Fibroblast of skin of right quadriceps (primary cell): ENCODE measurements at regions not wholly inside any gene's neighbourhood (a gene's known extent, or its start where the extent isn't known, plus 50 kb on each side); places are given as distances from the start of the nearest gene placed in this dataset.

Experiments used
- DNase-seq: peaks from one replicate; pipeline ENCODE4 v3.0.0-alpha.2; 2013

GRCh38 chr9:103649086-103649485 lies 445.0 kb upstream of the SMC2 start:
- no peak for DNase-seq

DNA sequence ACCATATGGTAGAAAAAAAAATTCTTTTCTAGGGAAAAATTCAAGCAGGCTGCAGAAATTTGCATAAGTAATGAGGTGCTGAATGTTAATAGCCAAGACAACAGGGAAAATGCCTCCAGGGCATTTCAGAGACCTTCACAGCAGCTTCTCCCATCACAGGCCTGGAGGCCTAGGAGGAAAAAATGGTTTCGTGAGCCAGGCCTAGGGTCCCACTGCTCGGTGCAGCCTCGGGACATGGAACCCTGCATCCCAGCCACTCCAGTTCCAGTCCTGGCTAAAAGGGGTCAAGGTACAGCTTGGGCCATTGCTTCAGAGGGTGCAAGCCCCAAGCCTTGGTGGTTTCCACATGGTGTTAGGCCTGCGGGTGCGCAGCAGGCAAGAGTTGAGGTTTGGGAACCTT lies 436.0 kb upstream of the SMC2 start:
- DNase-seq, result no peak

- DNase-seq, result no peak
Measured at GRCh38 chr9:103660830-103661229, 433.3 kb upstream of the SMC2 start.

GRCh38 chr9:103661663-103662062 lies 432.4 kb upstream of the SMC2 start:
- DNase-seq, result no peak

- no peak for DNase-seq
Measured at GRCh38 chr9:103669296-103669695, 424.8 kb upstream of the SMC2 start.

DNA sequence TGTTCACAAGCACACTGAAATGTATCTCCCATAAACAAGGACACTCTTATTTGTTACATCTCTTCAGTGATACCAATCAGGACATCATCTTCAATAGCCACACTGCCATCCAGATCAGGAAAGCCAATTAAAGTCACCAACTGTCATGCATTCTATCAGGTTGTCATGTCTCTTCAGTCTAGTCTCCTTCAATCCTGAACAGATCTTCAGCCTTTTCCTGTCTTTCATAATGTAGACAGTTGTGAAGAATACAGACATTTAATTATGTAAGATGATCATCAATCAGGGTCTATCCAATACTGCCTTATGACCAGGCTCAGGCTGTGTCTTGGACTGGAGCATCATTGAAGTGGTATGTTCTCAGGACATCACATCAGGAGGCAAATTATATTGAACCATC lies 419.8 kb upstream of the SMC2 start:
- no peak for DNase-seq

DNA sequence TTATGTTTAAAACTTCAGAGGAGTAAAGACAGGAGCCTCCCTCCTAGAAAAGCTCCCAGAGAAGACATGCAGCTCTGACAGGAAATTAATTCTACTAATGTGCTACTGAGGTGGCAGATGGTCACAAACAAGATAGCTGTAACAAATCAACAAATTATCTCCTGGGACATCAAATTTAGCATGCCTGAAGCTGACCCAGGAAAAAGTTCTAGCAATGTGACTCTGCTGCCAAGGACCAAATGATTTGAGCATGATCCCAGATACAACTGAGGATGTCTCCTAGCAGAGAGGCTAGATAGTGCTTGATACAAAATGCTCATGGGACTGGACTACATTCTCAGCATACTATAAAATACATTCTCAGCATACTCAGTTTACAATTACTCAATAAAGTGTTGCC lies 413.5 kb upstream of the SMC2 start:
- no peak for DNase-seq

DNA sequence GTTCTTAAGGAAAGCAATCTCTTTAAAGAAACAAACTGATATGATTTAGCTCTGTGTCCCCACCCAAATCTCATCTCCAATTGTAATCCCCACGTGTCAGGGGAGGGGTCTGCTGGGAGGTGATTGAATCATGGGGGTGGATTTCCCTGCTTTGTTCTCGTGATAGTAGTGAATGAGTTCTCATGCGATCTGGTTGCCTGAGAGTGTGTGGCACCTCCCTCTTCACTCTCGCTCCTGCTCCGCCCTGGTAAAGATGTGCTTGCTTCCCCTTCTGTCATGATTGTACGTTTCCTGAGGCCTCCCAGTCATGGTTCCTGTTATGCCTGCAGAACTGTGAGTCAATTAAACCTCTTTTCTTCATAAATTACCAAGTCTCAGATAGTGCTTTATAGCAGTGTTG lies 412.7 kb upstream of the SMC2 start:
- DNase-seq, result no peak

DNA sequence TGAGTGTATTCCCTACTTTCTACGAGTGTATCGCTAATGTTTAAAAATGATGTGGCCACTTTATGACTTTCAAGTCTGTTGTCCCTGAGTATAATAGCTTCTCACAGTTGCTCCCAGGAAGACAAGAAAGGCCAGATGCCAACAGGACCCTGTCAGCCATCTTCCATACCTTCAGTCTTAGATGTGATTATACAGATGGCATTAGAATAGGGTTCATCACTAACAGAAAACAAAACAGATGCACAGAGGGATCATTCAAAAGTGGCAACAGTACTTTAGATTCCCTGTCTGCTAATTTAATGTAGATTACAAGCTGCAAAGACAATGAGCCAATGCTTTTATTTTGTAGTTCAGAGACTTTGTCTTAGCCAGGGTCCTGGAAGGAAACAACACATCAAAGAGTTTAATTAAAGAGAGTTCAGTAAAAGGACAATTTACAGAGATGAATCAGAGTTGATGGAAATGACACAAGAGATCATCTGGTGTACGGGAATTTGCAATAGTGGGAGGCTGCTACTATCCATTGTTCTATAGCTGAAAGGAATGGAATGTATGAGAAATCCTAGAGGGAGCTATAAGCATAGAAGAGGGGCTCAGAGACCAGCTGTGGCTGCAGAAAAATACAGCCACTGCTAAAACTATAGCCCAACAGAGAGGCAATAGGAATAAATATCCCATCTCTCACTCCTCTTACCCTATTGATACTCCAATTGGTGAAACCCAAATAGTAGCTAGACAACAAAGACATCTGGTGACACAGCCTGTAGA lies 393.7 kb upstream of the SMC2 start:
- DNase-seq, result peak; percentile 9

DNA sequence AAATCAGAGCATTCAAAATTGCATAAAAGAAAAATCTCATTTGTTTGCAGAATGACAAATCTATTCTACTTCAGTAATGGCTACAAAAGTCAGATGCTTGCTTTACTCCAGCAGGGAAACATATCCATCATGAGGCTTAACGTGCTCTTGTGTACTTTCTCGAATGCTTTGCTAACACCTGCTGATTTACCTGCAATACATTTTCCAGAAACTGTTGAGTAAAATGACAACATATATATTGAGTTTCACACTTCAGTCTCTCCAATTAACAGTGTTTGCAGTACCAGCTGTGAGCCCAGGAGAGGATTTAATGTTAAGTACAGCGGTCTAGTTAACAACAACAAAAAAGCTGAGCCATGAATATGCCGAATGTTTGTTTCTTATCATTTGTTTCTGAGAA lies 391.5 kb upstream of the SMC2 start:
- no peak for DNase-seq

GRCh38 chr9:103707181-103707580 lies 386.9 kb upstream of the SMC2 start:
- peak; percentile 3 for DNase-seq

DNA sequence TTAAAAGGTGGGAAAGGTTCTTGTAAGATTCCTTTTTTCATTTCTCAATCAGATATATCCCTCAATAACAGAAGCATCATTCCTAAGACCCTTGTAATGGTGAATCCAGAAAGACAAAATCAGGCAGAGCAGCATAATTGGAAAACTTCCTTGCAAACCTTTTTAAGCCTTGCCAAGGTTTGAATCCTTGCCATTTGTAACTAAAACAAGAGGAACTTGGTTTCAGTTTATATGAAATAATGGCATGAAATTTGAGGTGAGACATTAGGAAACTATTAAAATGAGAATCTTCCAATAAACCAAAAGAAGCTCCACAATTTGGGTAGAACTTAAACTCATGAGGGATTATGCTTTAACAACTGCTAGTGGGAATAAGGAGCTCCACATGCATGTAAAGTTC lies 384.7 kb upstream of the SMC2 start:
- DNase-seq, result no peak

DNA sequence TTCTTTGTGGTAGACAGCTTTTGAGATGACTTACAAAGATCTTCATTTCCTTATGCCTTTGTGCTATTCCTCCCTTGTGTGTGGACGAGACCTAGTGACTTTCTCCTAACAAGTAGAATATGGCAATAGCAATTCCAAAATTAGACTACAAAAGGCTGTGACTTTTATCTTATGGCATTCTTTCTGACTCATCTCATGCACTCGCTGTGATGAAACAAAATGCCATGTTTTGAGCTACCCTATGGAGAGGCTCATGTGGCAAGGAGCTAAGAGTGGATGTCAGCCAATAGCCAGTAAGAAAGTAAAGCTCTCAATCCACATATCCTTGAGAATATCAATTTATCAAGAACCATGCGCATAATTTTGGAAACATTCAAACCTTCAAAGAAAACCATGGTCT lies 380.5 kb upstream of the SMC2 start:
- peak; percentile 58 for DNase-seq

- no peak for DNase-seq
Measured at GRCh38 chr9:103714992-103715391, 379.1 kb upstream of the SMC2 start.

DNA sequence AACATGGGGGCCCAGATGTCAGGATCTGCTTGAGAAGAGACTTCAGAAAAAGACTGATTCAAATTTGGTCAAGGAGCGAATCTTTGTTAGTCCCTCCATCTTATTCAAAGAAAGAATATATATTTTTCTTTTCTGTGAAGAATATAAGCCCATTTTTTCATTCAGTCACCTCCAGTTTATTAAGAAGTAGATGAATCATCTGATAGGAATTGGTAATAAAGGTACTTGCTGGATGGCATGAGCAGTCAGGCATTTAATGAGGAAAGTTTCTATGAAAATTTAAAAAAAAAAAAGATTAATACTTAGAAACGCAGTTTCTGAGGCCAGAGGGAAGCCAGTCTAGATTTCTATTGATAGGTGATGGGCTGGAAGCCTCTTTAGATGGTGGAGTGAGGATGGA lies 373.1 kb upstream of the SMC2 start:
- DNase-seq, result no peak

DNA sequence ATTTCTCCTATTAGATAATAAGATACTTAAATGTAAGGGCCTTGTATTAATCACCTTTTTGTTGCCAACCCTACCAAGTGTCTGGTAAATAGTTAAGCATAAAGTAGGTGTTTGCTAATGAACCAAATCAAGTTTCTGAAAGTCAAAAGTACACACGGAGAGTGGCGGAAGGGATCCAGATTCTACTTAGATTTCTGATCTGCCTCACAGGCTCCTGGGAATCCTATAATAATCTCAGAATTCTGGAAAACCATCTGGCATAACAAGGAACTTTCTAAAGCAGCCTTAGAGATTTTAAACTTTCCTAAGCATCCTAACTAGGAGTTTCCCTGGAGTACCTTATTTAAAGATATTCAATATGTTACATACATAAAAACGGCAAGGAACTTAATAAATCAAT lies 363.2 kb upstream of the SMC2 start:
- DNase-seq, result no peak

DNA sequence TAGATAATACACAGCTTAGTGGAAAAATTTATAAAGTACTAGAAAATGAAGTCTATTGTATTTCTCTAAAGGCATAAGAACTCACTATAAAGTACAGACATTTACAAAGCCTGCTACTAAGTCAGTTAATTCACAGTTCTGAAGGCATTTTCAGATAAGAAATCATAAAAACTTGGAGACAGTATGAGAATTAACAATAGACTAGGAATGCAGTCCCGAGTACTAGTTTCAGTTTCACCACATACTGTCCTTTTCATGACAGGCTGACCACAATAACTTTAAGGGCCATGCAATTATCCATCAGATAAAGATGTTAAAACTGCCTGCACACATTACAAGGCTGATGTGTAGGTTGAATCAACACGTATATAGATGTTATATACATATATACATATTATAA lies 362.6 kb upstream of the SMC2 start:
- DNase-seq, result peak; percentile 13

- DNase-seq, result peak; percentile 3
Measured at GRCh38 chr9:103734471-103734870, 359.6 kb upstream of the SMC2 start.

DNA sequence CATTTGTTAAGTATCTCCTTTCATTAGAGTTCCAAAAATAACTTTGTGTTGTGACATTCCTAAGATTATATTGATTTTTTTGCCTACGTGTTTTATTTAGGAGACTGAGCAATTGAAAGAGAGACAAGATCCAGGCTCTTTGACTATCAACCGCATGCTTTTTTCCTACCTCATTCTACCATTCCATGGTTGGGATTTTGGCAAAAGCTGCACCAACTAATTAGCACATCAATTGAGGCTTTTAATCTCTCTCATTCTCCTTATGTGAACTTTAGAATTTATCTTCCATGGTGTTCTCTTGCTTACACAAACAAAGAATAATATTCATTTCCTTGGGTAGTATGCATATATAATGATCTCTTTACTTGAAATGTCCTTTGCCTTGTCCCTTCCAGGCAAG lies 338.7 kb upstream of the SMC2 start:
- DNase-seq, result no peak

- peak; percentile 40 for DNase-seq
Measured at GRCh38 chr9:103755986-103756385, 338.1 kb upstream of the SMC2 start.

- no peak for DNase-seq
Measured at GRCh38 chr9:103757062-103757461, 337.0 kb upstream of the SMC2 start.

DNA sequence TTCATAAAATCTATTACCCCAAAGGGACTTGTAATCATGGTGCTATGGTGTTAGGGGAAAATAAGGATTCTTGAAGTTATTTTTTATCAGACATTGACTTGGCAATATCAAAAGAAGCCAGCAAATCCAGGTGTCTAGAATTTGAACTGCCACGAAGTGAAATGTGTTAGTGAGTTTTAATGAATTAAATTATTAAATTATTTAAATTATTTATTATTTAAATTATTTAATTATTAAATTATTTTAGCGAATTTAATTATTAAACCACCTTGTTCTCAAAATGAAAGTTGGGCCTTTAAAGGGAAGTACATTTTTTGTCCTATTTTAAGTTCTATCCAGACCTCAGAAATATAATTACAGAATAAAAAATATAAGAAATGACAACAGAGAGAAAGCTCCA lies 332.6 kb upstream of the SMC2 start:
- no peak for DNase-seq

DNA sequence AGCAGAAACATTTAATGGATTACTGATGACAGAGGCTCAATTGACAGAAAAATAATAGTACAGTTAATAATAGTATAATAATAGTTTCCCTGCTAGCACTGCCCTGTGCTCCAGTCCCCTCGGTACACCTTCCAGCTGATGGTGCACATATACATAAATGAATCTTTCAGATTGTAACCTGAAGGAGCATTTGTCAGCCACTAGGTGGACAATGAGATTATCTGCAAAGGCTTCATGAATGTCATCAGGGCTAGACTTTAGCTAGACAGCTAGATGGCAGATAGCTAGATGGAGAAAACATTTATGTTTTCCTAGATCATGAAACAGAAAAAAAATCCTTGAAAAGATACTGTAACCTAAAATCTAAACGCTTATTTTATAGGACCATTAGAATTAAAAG lies 304.4 kb upstream of the SMC2 start:
- DNase-seq, result peak; percentile 25

DNA sequence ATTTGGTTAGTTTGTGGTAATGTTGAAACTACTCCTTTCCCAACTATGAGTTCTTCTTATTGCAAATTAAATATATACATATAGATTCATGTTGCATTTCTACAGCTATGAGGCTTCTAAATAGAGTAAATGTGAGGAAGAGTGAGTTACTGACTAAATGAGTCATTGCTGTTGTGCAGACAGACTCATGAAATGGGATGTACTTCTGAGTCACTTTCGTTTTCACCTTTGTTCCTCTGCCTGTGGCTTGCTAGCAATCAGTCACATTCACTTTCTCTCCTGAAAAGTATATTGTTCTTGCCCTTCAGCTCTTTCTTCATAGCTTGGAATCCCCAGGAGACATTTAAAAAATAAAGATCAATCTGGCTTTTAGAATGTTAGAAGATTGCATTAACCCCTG lies 295.5 kb upstream of the SMC2 start:
- peak; percentile 79 for DNase-seq

DNA sequence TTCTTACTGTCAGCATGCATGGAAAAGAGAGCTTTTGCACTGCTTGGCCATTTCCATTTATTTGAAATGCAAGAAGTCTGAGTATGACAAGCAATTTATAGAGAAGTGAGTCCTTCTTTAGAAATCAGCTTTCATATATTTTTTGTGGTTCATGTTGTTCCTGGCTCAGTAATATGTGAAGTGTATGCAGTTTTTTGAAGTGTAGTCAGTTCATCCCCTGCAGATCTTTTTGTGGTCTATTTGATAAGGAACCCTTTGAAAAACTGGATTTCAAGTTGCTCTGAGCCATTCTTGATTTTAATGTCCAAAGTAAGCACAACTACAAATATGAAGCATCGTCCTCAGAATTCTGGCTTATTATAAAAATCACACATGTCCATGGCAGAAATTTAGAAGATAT lies 294.1 kb upstream of the SMC2 start:
- DNase-seq, result no peak

- DNase-seq, result peak; percentile 80
Measured at GRCh38 chr9:103802068-103802467, 292.0 kb upstream of the SMC2 start.
